NCI-H526 treated with DMSO at 0.1 percent for 48 hours (cell line): ENCODE measurements at regions not wholly inside any gene's neighbourhood (a gene's known extent, or its start where the extent isn't known, plus 50 kb on each side); places are given as distances from the start of the nearest gene placed in this dataset.
"Not testable (repeated sequence)": the region's sequence is repeated elsewhere in the genome, so short reads cannot be mapped to it uniquely, and the experiment has no call there.

ENCODE experiments used
- DNase-seq: peaks from one replicate; lab custom pipeline; 2025; lab: John Stamatoyannopoulos, UW

- no peak for DNase-seq
Measured at GRCh38 chrX:122047261-122047660, 999.9 kb downstream of the GLUD2 start.

GRCh38 chrX:122055460-122055859 lies 1008.0 kb downstream of the GLUD2 start:
- DNase-seq, result no peak

DNA sequence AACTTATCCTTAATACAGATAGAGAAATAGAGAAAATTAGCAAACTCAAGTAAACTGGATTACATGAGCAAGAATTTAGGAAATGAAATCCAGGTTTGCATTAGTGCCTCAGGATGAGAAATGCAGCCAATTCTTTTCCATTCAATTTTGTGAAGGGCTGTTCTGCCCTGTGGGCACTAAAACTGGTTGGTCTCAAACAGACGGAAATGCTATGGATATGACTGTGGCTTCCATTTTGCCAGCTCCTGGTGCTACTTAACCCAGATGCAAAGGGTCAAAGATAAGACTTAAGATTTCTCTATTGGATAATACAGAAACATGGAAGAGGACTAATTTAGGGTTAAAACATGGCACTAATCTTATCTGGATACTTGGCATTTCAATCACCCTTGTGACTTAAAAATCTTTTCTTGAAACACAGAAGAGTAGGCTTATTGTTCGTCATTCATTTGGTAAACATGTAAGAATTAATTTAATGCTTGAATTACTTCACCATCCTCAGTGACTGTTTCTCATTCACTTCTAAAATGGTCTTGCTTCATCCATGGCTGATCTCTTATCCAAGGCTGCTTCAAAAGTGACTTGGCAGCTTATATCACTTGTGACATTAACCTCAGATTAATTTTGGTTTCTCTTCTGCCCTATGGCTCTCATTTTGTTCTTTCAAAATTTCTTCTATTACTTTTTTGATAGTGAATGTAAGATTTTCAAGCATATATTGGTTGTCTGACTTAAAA lies 1008.7 kb downstream of the GLUD2 start:
- no peak for DNase-seq

- DNase-seq, result no peak
Measured at GRCh38 chrX:122076241-122076640, 1028.8 kb downstream of the GLUD2 start.

DNA sequence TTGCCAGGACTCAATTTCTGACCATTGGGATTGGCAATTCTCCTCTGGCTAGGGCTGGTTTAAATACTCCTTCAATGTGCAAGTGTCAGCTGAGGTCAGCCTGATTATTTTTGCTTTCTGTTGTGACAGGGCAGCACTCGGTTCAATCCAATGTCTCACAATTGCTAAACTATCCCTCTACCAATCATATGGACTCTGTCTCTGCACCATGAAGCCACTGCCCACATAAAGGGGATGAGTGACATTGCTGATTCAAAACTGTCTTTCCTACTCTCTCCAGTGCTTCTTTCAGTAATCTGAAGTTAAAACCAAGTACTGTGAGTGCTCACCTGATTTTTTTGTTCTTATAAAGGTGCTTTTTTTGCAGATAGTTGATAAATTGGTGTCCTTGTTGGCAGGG lies 1030.7 kb downstream of the GLUD2 start:
- no peak for DNase-seq

DNA sequence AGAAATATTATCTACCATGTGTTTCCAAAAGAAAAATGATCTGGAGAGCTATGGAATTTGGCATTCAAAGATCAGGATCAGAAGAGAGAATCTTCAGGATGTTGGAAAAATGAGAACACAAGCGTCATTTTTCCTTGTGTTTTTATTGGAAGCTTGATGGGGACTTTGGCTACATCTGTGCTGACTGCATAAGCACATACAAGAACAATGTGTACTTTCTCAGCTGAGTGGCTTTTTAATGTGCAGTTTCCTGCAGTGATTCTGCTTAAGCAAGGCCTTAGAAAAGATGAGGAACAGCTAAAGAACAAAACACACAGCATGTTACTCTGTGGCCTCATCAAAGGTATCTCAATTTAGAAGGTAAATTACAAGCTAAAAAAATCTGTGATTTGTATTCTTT lies 1039.9 kb downstream of the GLUD2 start:
- no peak for DNase-seq

DNA sequence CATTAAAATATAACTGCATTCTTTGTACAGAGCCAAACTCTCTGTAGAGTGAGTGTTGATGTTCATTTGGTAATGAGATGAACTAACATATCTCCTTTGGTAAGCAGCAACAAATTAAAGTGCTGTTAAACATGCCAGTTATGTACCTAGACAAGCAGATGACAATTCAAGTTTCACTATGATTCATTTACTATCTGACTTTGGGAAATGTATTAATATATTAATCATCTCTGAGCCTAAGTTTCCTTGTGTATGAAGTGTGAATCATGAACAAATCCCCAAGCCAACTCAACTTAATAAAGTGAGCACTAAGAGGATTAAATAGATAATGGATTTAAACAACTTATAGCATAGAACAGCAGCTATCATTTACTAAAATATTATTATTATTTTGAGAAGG lies 1044.2 kb downstream of the GLUD2 start:
- DNase-seq, result no peak

- DNase-seq, result no peak
Measured at GRCh38 chrX:122092360-122092759, 1045.0 kb downstream of the GLUD2 start.

GRCh38 chrX:122092978-122093377 lies 1045.6 kb downstream of the GLUD2 start:
- no peak for DNase-seq

DNA sequence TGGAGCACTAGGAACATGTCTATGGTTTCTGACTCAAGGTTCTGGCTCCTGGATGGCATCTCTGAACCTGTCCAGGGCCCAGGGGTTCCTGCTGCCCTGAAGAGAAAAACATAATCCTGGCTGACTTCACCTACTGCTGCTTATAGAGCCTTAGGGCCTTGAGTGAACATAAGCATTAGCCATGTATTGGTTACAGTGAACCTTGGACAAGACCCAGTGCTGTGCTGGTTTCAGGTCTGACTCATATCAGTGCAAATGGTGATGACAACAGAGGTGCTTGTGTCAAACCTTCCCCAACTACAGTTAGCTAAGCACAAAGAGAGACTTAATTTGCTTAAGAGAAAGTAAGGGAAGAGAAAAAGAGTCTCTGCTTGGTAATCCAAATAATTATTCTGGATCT lies 1047.2 kb downstream of the GLUD2 start:
- DNase-seq, result no peak

GRCh38 chrX:122113376-122113775 lies 1066.0 kb downstream of the GLUD2 start:
- no peak for DNase-seq

GRCh38 chrX:122113896-122114295 lies 1066.5 kb downstream of the GLUD2 start:
- DNase-seq, result no peak

- DNase-seq, result no peak
Measured at GRCh38 chrX:122115604-122116003, 1068.2 kb downstream of the GLUD2 start.

DNA sequence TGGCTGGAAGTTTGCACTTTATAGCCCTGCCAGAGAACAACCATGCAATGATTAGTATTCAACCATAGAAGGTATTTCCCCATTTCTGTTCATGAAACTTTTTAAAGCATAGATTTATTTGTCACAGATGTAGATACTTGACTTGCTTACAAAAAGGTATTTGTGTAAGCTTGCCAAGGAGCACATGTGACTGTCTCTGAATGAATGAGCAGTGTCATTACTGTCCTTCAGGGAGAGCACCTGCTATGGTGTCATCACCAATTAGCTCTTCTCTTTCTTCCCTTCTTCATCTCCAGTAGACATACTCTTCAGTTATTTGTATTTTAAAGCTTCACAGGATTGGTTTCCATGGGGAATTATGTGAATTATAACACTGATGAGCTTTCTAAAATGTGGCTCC lies 1064.7 kb upstream of the GRIA3 start:
- no peak for DNase-seq

DNA sequence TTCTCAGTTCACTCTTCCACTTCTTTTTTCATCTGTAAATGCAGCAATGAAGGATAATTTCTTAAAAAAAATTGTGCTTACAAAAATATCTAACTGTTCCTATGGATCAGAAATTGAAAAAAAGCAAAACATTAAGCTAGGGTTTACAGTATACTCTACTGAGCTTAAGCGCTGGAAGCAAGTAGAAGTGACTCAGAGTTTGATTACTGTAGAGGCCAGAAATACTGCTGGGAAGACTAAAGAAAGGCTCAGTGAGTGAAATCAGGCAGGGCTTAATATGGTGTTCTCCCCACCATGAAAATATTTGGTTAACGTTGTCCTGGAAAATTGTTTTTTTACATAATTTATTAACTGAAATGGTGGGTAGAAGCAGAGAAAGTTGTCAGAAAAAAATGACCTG lies 1061.8 kb upstream of the GRIA3 start:
- no peak for DNase-seq

DNA sequence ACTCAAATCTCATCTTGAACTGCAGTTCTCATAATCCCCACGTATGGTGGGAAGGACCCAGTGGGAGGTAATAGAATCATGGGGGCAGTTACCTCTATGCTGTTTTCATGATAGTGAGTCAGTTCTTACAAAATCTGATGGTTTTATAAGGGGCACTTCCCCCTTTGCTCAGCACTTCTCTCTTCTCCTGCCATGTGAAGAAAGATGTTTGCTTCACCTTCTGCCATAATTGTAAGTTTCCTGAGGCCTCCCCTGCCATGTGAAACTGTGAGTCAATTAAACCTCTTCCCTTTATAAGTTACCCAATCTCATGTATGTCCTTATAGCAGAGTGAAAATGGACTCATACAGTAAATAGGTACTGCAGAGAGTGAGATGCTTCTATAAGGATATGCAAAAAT lies 1050.6 kb upstream of the GRIA3 start:
- DNase-seq, result no peak

GRCh38 chrX:122134291-122134690 lies 1049.8 kb upstream of the GRIA3 start:
- no peak for DNase-seq

- DNase-seq, result no peak
Measured at GRCh38 chrX:122135070-122135469, 1049.0 kb upstream of the GRIA3 start.

DNA sequence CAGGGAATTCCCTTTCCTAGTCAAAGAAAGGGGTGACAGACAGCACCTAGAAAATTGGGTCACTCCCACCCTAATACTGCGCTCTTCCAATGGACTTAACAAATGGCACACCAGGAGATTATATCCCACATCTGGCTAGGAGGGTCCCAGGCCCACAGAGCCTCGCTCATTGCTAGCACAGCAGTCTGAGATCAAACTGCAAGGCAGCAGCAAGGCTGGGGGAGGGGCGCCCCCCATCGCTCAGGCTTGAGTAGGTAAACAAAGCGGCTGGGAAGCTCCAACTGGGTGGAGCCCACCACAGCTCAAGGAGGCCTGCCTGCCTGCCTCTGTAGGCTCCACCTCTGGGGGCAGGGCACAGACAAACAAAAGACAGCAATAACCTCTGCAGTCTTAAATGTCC lies 1043.9 kb upstream of the GRIA3 start:
- DNase-seq, result not testable (repeated sequence)

- no peak for DNase-seq
Measured at GRCh38 chrX:122154019-122154418, 1030.1 kb upstream of the GRIA3 start.

DNA sequence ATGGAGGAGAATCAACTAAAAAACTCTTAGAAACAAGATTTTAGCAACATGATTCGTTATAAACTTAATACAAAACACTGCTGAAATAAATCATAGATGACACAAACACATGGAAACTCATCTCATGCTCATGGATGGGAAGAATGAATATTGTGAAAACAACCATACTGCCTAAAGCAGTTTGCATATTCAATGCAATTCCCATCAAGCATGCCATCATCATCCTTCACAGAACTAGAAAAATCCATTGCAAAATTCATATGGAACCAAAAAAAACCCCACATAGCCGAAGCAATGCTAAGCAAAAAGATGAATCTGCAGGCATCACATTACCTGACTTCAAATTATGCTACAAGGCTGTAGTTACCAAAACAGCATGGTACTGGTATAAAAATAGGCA lies 1015.8 kb upstream of the GRIA3 start:
- DNase-seq, result no peak

GRCh38 chrX:122184791-122185190 lies 999.3 kb upstream of the GRIA3 start:
- no peak for DNase-seq

- no peak for DNase-seq
Measured at GRCh38 chrX:122187069-122187713, 996.9 kb upstream of the GRIA3 start.

DNA sequence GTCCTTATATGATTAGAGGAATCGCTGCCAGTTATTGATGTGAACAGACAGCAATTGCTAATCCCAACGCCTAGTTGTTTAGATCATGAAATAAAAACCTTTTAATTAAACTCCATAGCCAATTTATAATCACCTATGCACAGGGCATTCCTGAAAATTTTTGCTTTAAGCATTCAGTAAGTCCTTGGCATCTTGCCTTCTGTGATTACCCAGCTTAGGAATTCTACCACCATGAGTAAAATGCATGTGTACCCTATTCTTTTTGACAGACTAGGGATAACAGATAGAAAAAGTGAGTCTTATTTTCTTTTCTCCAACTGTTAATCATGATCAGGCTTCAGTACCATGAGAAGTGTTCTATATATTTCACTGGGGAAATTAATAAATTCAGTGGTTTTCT lies 995.3 kb upstream of the GRIA3 start:
- no peak for DNase-seq
